NCI-H524 treated with DMSO at 0.1 percent for 48 hours (cell line): ENCODE measurements at regions not wholly inside any gene's neighbourhood (a gene's known extent, or its start where the extent isn't known, plus 50 kb on each side); places are given as distances from the start of the nearest gene placed in this dataset.

Source experiments
- DNase-seq: peaks from one replicate; lab custom pipeline; 2025; lab: John Stamatoyannopoulos, UW

- no peak for DNase-seq
Observed at GRCh38 chr5:72619251-72619650, 112.0 kb upstream of the ZNF366 start.

GRCh38 chr5:72618708-72619107, 111.5 kb upstream of the ZNF366 start:
- no peak for DNase-seq

DNA sequence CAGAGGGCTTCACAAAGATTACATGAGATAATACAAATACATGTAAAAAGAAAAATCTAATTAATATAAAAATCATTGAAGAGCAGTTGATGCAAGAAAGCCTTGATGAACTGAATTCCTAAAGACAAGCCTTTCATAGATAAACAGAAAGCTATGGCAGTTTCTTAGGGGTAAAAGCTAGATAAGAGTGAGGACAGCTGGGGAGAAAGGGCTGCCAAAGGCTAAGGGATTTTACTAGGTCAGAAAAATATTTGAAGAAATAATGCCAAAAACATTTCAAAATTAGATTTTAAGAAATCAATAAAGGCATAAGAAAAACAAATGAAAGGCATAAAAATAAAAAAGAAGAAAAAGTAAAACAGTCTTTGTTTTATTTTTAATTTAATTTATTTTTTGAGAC, 107.9 kb upstream of the ZNF366 start:
- no peak for DNase-seq

- no peak for DNase-seq
Observed at GRCh38 chr5:72613515-72613914, 106.3 kb upstream of the ZNF366 start.

GRCh38 chr5:72612810-72613209, 105.6 kb upstream of the ZNF366 start:
- DNase-seq: no peak

DNA sequence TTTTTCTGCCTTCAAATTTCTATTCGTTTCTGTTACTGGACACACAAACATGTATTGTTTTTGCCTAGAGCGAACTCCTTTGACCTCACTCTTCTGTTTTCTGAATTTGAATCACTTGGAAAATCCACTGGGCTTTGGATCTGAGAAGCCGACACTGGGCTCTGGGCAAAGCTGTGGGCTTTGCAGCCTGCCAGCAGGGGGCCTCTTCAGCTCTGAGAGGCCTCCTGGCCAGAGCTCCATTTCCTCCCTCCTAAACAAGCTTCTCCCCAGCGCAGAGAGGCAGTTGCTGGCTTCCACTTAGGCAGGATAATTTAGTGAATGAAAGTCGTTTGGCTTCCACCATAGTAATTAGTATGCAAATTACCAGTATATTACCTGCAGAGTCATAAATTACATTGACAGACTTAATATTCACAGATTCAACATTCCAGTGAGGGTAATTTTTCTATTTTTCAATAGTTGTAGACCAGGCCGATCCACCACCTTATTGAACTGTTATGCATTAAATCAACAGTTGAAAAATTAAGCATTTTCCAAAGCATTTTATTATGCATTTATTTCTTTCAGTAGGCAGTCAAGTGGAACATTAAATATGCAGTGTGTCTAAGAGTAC, 104.0 kb upstream of the ZNF366 start:
- DNase-seq: peak; percentile 52

- no peak for DNase-seq
Observed at GRCh38 chr5:72608926-72609325, 101.7 kb upstream of the ZNF366 start.

- no peak for DNase-seq
Observed at GRCh38 chr5:72608297-72608696, 101.1 kb upstream of the ZNF366 start.

- no peak for DNase-seq
Observed at GRCh38 chr5:72607381-72607780, 100.2 kb upstream of the ZNF366 start.

DNA sequence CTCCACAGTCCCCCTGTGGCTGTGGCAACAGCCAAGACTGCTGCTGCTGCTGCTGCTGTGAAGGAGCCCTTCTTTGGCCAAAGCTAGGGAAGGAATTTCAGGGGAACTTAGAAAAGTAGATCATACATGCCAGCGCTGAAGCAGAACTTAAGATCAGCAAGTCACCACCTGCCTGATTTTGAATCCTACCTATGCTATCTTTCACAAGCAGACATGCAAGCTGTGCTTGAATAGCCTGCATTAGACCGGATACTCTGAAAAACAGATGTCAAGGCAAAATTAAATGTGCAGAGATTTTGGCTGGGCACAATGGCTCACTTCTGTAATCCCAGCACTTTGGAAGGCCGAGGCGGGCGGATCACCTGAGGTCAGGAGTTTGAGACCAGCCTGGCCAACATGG, 99.3 kb upstream of the ZNF366 start:
- no peak for DNase-seq

DNA sequence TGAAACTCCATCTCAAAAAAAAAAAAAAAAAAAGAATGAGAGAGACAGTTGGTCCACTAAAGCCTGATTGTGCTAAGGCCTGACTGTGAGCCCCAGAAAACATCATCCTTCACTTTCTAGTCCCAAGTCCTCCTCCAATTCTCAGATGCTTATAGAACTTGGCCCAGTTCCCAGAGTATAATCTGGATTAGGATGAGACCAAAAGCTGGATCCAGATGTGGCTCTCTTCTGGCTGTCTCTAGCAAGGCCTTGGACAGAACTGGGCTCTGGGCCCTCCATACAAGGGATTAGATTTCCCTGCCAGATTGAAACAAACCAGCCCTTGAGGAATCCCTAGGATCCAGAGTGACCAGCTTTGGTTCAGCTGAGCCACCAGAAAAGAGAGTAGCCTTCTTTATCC, 98.4 kb upstream of the ZNF366 start:
- DNase-seq: no peak

- no peak for DNase-seq
Observed at GRCh38 chr5:72604798-72605154, 97.6 kb upstream of the ZNF366 start.

- no peak for DNase-seq
Observed at GRCh38 chr5:72604111-72604797, 97.0 kb upstream of the ZNF366 start.

GRCh38 chr5:72602696-72603685, 95.8 kb upstream of the ZNF366 start:
- no peak for DNase-seq

DNA sequence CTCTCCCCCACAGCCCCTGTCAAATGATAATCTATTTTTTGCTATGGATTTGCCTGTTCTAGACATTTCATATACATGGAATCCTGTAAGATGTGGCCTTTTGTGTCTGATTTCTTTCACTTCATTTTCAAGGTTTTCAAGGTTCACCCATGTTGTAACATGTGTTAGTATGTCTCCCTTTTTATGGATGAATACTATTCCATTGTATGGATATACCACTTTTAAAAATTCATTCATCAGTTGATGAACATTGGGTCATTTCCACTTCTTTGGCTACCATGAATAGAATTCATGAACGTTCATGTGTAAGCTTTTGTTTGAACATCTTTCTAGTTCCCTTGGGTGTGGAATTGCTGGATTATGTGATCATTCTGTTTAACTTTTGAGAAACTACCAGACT, 94.7 kb upstream of the ZNF366 start:
- no peak for DNase-seq

DNA sequence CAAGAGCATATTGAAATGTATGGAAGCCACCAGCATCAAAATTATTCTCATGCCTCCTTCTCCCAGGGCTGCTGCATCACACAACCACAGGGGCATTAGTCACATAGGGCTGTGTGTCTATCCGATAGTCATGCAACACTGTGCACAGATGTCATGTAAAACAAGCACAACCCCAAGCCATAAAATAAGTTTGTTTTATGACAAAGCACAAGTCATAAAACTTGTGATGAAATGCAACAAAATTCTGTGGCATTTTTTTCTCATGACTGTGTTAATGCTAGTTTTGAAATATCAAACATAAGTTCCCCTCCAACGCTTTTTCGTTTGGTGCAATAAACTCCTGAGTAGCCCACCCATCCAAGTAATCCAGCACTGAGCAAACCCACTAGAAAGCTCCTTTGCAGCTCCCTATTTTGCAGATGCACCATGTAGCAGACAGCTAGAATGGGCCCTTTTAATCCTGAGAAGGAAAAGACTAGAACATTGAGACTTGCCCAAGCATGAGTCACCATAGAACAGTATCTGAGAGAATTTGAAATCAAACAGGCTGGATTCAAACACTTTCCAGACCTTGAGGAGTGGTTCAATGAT, 93.3 kb upstream of the ZNF366 start:
- DNase-seq: no peak

DNA sequence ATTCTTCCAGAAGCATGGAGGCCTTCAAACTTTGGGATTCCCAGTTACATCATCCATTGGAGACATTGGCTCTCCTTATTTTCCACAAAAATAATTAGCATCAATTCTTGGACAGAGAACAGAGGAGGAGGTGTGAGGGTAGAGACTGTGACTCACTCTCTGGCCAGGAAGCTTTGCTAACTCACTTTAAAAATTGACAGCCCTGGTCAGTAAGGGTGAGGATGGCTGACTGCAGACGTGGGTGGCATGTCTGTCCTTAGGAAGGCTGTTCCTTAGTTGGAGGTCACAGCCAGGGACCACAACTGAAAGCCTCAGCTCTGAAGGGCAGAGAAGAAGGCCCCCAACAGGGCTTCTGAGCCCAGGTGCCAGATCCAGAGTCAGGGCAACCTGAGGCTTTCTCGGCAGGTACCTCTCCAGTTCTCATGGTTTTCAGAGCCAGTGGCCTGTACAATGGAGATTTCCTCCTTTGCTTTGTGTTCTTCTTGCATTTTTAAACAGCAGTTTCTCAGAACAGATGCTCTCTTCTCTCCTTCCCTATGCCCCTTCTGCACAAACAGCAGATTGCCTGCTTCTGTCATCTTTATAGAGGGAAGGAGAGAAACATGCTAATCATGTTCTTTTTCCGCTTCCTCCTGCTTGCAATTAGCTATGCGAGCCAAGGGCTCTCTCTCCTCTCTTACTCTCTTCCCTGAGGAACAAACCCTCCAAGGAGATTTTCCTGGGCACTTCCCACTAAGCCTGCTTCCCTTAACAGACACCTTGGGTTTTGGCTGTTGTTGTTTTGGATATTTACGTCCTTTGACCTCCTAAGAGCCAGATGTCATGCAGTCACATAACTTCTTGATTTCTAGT, 92.5 kb upstream of the ZNF366 start:
- no peak for DNase-seq

DNA sequence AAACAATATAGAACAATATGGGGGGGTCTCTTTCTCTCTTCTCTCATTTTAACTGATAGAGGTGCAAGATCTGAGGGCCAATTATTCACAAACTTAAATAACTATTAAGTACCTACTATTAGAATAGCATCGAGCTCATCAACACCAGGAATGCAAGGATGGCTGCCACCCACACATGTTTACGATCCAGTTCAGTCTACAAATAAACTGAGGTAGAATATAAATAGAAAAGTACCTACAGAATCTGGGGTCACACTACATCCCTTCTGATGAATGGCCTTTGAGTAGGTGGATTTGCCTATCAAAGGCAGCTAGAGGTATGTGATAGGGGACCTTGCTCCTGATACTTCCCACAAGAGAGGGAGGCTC, 91.8 kb upstream of the ZNF366 start:
- no peak for DNase-seq

DNA sequence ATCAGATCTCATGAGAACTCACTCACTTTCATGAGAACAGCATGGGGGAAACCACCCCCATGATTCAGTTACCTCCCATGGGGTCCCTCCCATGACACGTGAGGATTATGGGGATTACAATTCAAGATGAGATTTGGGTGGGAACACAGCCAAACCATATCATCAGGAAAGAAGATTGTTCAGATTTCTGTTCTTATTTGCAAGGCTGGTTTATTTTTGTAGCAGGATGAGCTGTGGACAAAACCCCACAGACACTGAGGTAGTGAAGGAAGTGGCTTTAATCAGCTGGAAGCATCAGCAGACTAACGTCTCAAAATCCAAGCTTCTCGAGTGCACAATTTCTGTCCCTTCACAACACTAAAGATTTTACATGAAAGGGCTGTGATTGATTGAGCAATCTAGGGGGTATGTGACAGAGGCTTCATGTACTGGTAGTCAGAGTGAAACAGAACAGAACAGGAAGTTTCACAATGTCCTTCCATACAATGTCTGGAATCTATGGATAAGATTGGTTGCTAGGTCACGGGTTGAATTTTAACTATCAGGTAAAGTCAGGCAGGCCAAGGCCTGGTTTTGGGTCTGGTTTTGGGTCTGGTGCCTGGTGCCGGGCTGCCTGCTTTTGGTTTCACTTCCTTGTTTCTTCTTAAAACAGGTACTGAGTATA, 91.3 kb upstream of the ZNF366 start:
- DNase-seq: no peak

GRCh38 chr5:72597456-72597948, 90.3 kb upstream of the ZNF366 start:
- no peak for DNase-seq

- no peak for DNase-seq
Observed at GRCh38 chr5:72596956-72597355, 89.7 kb upstream of the ZNF366 start.
